CD4-positive, alpha-beta memory T cell (primary cell): ENCODE measurements at regions not wholly inside any gene's neighbourhood (a gene's known extent, or its start where the extent isn't known, plus 50 kb on each side); places are given as distances from the start of the nearest gene placed in this dataset.
"Not testable (repeated sequence)": the region's sequence is repeated elsewhere in the genome, so short reads cannot be mapped to it uniquely, and the experiment has no call there.

Experiments used
- CTCF ChIA-PET: fragments of 350-600 bp; sonication (Branson Sonifier 250); formaldehyde crosslinking; loops from one replicate; lab custom pipeline; 2021; ENCODE audit warnings: inconsistent platforms; ENCODE audit not compliant: partially characterized antibody; lab: Charles Lee
- POLR2A ChIA-PET: fragments of 350-600 bp; sonication (Branson Sonifier 250); formaldehyde crosslinking; loops from one replicate; lab custom pipeline; 2021; ENCODE audit not compliant: partially characterized antibody; lab: Charles Lee
- DNase-seq, 5 donors: peaks; one replicate each; pipeline versions ENCODE4 v3.0.0 to v3.0.0-alpha.2; 2020 to 2022; ENCODE audit warnings: mixed read lengths in 1 of 5
- H3K27ac ChIP-seq: one replicate; pipeline ENCODE4 v1.7.0; 2013; ENCODE audit warnings: low read depth, low read length
- H3K27me3 ChIP-seq: 2 replicates; pipeline ENCODE4 v1.7.0; 2013; ENCODE audit warnings: mild to moderate bottlenecking, low read length, moderate library complexity; ENCODE audit not compliant: insufficient read depth
- H3K36me3 ChIP-seq: 2 replicates; pipeline ENCODE4 v1.7.0; 2013; ENCODE audit warnings: mild to moderate bottlenecking, low read length, moderate library complexity; ENCODE audit not compliant: insufficient read depth
- H3K4me1 ChIP-seq: 2 replicates; pipeline ENCODE4 v1.7.0; 2013; ENCODE audit warnings: mild to moderate bottlenecking, low read length, moderate library complexity; ENCODE audit not compliant: insufficient read depth
- H3K4me3 ChIP-seq, 2 donors: one replicate each; pipeline ENCODE4 v1.7.0; 2013; ENCODE audit warnings: low read length in 2 of 2, mild to moderate bottlenecking in 1 of 2
- H3K9me3 ChIP-seq, 2 donors: one replicate each; pipeline ENCODE4 v1.7.0; 2013; ENCODE audit warnings: low read length in 2 of 2, control low read depth in 1 of 2; ENCODE audit not compliant: control insufficient read depth in 1 of 2
- H3K27ac Mint-ChIP-seq, 7 donors: one replicate each; pipeline ENCODE4 v1.8.0; 2020 to 2021; ENCODE audit warnings: mixed read lengths in 7 of 7, mild to moderate bottlenecking in 6 of 7, inconsistent platforms in 3 of 7, moderate library complexity in 3 of 7
- H3K27me3 Mint-ChIP-seq, 2 donors: one replicate each; pipeline ENCODE4 v1.8.0; 2020 to 2021; ENCODE audit warnings: mixed read lengths in 2 of 2
- H3K36me3 Mint-ChIP-seq, 2 donors: one replicate each; pipeline ENCODE4 v1.8.0; 2020 to 2021; ENCODE audit warnings: mixed read lengths in 2 of 2, inconsistent platforms in 1 of 2, mild to moderate bottlenecking in 1 of 2
- H3K4me1 Mint-ChIP-seq, 4 donors: one replicate each; pipeline ENCODE4 v1.8.0; 2020 to 2021; ENCODE audit warnings: mixed read lengths in 4 of 4, mild to moderate bottlenecking in 1 of 4
- H3K4me3 Mint-ChIP-seq, 8 donors: one replicate each; pipeline ENCODE4 v1.8.0; 2020 to 2021; ENCODE audit warnings: mixed read lengths in 8 of 8, mild to moderate bottlenecking in 7 of 8, moderate library complexity in 6 of 8, inconsistent platforms in 3 of 8
- H3K9me3 Mint-ChIP-seq, 8 donors: one replicate each; pipeline ENCODE4 v1.8.0; 2020 to 2021; ENCODE audit warnings: mixed read lengths in 8 of 8, mild to moderate bottlenecking in 5 of 8, inconsistent platforms in 3 of 8, moderate library complexity in 1 of 8
- intact Hi-C: fragments of 100-400 bp; cut with micrococcal nuclease; formaldehyde crosslinking; loops from one replicate; pipeline ENCODE4 v1.15.1; 2023

DNA sequence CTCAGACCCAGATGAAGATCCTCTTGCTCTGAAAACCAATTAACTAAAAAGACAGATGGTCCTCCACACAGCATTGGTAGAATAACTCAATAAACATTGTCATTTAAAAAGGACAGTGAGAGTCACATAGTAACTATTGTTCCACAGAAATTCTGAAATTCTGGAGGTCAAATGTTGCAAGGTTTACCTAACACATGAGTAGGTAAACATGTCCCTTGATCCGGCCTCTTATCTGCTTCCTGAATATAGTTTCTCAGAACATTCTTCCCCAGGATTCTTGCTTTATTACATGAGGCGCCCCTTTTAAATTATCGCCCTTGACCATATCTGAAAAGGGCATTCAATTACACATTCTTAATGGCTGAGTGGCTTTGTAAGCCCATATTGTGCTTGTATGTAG is 270.7 kb downstream of the SEMA3D start:
- H3K27ac Mint-ChIP-seq, result no peak overlapping the region
- H3K27me3 ChIP-seq, result no peaks in the 10 kb centered on the region
- H3K36me3 Mint-ChIP-seq, result no peaks in the 10 kb centered on the region
- no peak overlapping the region for H3K4me3 Mint-ChIP-seq
- peaks cover 0 to 17% (median 14%) of the 10 kb centered on the region in 8 donors for H3K9me3 Mint-ChIP-seq
- no peak overlapping the region for H3K4me3 ChIP-seq
- POLR2A ChIA-PET, result no interaction called here
- H3K27ac ChIP-seq, result no peak overlapping the region
- no peaks in the 10 kb centered on the region for H3K9me3 ChIP-seq
- CTCF ChIA-PET, result no interaction called here
- DNase-seq, result no peak
- no peaks in the 10 kb centered on the region for H3K4me1 ChIP-seq
- no peaks in the 10 kb centered on the region for H3K4me1 Mint-ChIP-seq
- intact Hi-C loops, result no loop called here
- no peaks in the 10 kb centered on the region for H3K27me3 Mint-ChIP-seq
- H3K36me3 ChIP-seq, result no peaks in the 10 kb centered on the region

DNA sequence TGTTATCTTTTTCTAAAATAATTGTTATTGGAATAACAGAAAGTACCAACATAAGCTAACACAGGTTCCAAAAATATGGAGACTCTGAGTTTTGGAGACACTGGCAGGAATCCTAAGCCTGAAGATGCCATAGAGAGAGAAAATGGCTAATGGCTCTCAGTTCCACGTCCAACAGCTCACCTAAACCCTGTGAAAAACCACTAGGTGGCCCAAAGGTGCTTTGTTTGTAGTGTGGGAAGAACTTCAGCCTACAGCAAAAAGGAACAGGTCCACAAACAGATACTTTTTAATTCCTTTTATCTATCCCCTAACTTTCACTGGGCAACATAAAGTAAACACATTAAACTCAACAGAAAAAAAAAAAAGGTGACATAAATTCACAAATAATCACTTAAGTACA is 272.3 kb downstream of the SEMA3D start:
- intact Hi-C loops, result no loop called here
- H3K36me3 ChIP-seq, result no peaks in the 10 kb centered on the region
- no peak overlapping the region for H3K27ac ChIP-seq
- H3K27ac Mint-ChIP-seq, result no peak overlapping the region
- H3K4me3 ChIP-seq, result no peak overlapping the region
- H3K4me1 ChIP-seq, result no peaks in the 10 kb centered on the region
- no peaks in the 10 kb centered on the region for H3K4me1 Mint-ChIP-seq
- H3K27me3 ChIP-seq, result no peaks in the 10 kb centered on the region
- no peaks in the 10 kb centered on the region for H3K36me3 Mint-ChIP-seq
- CTCF ChIA-PET, result no interaction called here
- H3K27me3 Mint-ChIP-seq, result no peaks in the 10 kb centered on the region
- peaks cover 0 to 12% (median 7%) of the 10 kb centered on the region in 8 donors for H3K9me3 Mint-ChIP-seq
- DNase-seq, result no peak
- H3K4me3 Mint-ChIP-seq, result no peak overlapping the region
- H3K9me3 ChIP-seq, result no peaks in the 10 kb centered on the region
- POLR2A ChIA-PET, result no interaction called here

DNA sequence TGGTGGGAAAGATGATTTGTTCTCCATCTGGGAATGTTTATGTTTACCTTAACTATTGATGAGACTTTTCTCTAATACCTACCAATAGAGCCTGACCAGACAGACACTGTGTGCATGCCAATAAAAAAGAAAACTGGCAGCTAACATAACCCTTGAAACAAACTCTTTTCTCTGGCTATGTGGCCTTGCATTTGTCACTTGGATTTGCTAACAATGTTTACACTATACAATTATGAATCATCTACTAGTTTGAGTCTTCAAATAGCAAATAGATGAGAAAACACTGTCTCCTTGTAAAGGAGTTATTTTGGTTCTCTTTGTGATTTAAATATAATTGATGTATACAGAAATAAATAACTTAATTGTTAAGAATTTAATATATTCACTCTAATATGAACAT is 273.1 kb downstream of the SEMA3D start:
- POLR2A ChIA-PET, result no interaction called here

DNA sequence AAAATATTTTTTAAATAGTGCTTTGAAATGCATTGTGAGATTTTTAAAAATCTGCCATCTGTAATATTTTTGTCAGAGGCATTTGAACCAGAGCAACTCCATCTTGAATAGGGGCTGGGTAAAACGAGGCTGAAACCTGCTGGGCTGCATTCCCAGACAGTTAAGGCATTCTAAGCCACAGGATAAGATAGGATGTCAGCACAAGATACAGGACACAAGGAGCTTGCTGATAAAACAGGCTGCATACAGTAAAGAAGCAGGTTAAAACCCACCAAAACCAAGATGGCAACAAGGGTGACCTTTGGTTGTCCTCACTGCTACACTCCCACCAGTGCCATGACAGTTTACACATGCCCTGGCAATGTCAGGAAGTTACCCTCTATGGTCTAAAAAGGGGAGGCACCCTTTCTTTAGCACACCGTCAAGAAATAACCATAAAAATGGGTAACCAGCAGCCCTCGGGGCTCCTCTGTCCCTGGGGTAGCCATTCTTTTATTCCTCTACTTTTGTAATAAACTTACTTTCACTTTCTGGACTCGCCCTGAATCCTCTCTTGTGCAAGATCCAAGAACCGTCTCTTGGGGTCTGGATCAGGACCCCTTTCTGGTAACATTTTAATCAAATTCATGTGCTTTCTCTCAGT is 273.7 kb downstream of the SEMA3D start:
- no peaks in the 10 kb centered on the region for H3K36me3 Mint-ChIP-seq
- no peaks in the 10 kb centered on the region for H3K9me3 ChIP-seq
- peaks cover 0 to 12% (median under 1%) of the 10 kb centered on the region in 8 donors for H3K9me3 Mint-ChIP-seq
- no peak for DNase-seq
- H3K36me3 ChIP-seq, result no peaks in the 10 kb centered on the region
- ChIA-PET CTCF (no interaction called here), POLR2A (no interaction called here)
- H3K4me1 ChIP-seq, result no peaks in the 10 kb centered on the region
- H3K4me3 Mint-ChIP-seq, result no peak overlapping the region
- H3K4me3 ChIP-seq, result no peak overlapping the region
- H3K4me1 Mint-ChIP-seq, result no peaks in the 10 kb centered on the region
- H3K27ac ChIP-seq, result no peak overlapping the region
- intact Hi-C loops, result no loop called here
- no peak overlapping the region for H3K27ac Mint-ChIP-seq
- H3K27me3 ChIP-seq, result no peaks in the 10 kb centered on the region
- no peaks in the 10 kb centered on the region for H3K27me3 Mint-ChIP-seq

More for the DNA sequence above, 273.1 kb downstream of the SEMA3D start:
- no peak for DNase-seq
- Mint-ChIP-seq H3K27me3 (no peaks in the 10 kb centered on the region), H3K4me1 (no peaks in the 10 kb centered on the region), H3K4me3 (no peak overlapping the region), H3K27ac (no peak overlapping the region), H3K36me3 (no peaks in the 10 kb centered on the region), H3K9me3 (peaks cover 0 to 12% (median 5%) of the 10 kb centered on the region in 8 donors)
- intact Hi-C loops, result no loop called here
- Histone ChIP-seq H3K9me3 (no peaks in the 10 kb centered on the region), H3K4me1 (no peaks in the 10 kb centered on the region), H3K27me3 (no peaks in the 10 kb centered on the region), H3K27ac (no peak overlapping the region), H3K36me3 (no peaks in the 10 kb centered on the region), H3K4me3 (no peak overlapping the region)
- CTCF ChIA-PET, result no interaction called here

DNA sequence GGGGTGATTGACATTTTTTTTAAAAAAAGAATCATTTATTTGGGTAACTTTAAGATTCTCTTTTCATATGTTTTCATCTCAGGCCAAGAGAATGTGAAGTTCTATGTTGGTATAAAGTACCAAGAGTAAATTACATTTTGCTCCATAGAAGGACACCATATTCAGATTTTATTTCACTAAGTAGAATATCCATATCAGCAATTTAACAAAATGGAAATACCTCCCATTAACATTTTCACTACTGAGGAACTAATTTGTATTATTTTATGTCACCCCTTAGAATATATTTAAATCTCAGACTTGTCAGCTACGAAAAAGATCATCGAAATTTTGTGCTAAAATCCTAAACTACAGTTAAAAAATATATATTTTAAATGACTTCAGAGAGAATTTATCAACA is 274.3 kb downstream of the SEMA3D start:
- no peak overlapping the region for H3K27ac Mint-ChIP-seq
- no peaks in the 10 kb centered on the region for H3K9me3 ChIP-seq
- H3K27me3 Mint-ChIP-seq, result no peaks in the 10 kb centered on the region
- H3K36me3 ChIP-seq, result no peaks in the 10 kb centered on the region
- no peaks in the 10 kb centered on the region for H3K4me1 ChIP-seq
- H3K4me3 ChIP-seq, result no peak overlapping the region
- POLR2A ChIA-PET, result no interaction called here
- CTCF ChIA-PET, result no interaction called here
- no peaks in the 10 kb centered on the region for H3K4me1 Mint-ChIP-seq
- DNase-seq, result no peak
- H3K9me3 Mint-ChIP-seq, result peaks cover 0 to 12% (median 0%) of the 10 kb centered on the region in 8 donors
- H3K27ac ChIP-seq, result no peak overlapping the region
- no peak overlapping the region for H3K4me3 Mint-ChIP-seq
- no peaks in the 10 kb centered on the region for H3K36me3 Mint-ChIP-seq
- intact Hi-C loops, result no loop called here
- H3K27me3 ChIP-seq, result no peaks in the 10 kb centered on the region

GRCh38 chr7:84912018-84912417 is 274.8 kb downstream of the SEMA3D start:
- no peak overlapping the region for H3K4me3 Mint-ChIP-seq
- Histone ChIP-seq H3K27ac (no peak overlapping the region), H3K27me3 (no peaks in the 10 kb centered on the region), H3K9me3 (no peaks in the 10 kb centered on the region), H3K36me3 (no peaks in the 10 kb centered on the region), H3K4me3 (no peak overlapping the region), H3K4me1 (no peaks in the 10 kb centered on the region)
- H3K4me1 Mint-ChIP-seq, result no peaks in the 10 kb centered on the region
- H3K27ac Mint-ChIP-seq, result no peak overlapping the region
- intact Hi-C loops, result no loop called here
- DNase-seq, result no peak
- no peaks in the 10 kb centered on the region for H3K27me3 Mint-ChIP-seq
- H3K36me3 Mint-ChIP-seq, result no peaks in the 10 kb centered on the region
- ChIA-PET CTCF (no interaction called here), POLR2A (no interaction called here)
- H3K9me3 Mint-ChIP-seq, result peaks cover 0 to 12% (median under 1%) of the 10 kb centered on the region in 8 donors

DNA sequence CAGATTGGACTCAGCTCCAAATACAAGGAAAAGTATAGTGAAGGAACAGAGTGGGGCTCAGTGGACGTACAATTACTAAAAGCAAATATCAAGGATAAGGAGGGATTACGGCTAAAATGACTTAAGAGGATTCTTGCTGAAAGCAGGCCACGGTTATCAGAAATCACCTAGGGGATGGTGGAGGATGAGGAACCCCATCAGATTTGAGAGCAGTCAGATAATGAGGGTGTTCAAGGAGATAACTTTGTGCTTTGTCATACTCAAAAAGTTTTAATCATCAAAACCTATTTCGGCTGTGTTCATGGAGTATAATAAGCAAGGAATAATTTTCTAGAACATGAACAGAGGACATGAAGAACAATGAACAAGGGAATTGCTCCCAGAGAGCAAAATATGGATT is 275.8 kb downstream of the SEMA3D start:
- intact Hi-C loops, result no loop called here
- no peaks in the 10 kb centered on the region for H3K36me3 Mint-ChIP-seq
- no peak overlapping the region for H3K4me3 ChIP-seq
- ChIA-PET CTCF (no interaction called here), POLR2A (no interaction called here)
- no peaks in the 10 kb centered on the region for H3K27me3 Mint-ChIP-seq
- H3K27ac ChIP-seq, result no peak overlapping the region
- no peaks in the 10 kb centered on the region for H3K9me3 ChIP-seq
- H3K27ac Mint-ChIP-seq, result no peak overlapping the region
- peaks cover 0 to 8% (median 1%) of the 10 kb centered on the region in 8 donors for H3K9me3 Mint-ChIP-seq
- no peaks in the 10 kb centered on the region for H3K27me3 ChIP-seq
- H3K4me1 ChIP-seq, result no peaks in the 10 kb centered on the region
- no peaks in the 10 kb centered on the region for H3K4me1 Mint-ChIP-seq
- H3K4me3 Mint-ChIP-seq, result no peak overlapping the region
- no peaks in the 10 kb centered on the region for H3K36me3 ChIP-seq
- DNase-seq, result no peak

GRCh38 chr7:84910322-84910721 is 276.5 kb downstream of the SEMA3D start:
- POLR2A ChIA-PET, H3K36me3 ChIP-seq, H3K36me3 Mint-ChIP-seq, intact Hi-C loops, H3K27ac ChIP-seq, H3K4me1 Mint-ChIP-seq, H3K27ac Mint-ChIP-seq, H3K27me3 ChIP-seq, H3K9me3 ChIP-seq, CTCF ChIA-PET, H3K9me3 Mint-ChIP-seq, H3K4me1 ChIP-seq, H3K4me3 ChIP-seq, DNase-seq, H3K4me3 Mint-ChIP-seq, H3K27me3 Mint-ChIP-seq: not testable (repeated sequence)
